ENCODE measurements at regions not wholly inside any gene's neighbourhood (a gene's known extent, or its start where the extent isn't known, plus 50 kb on each side); places are given as distances from the start of the nearest gene placed in this dataset.

- TF ChIP-seq CTCF (IDR thresholded peaks at IDR 0.05): no peak
- no peak for TF ChIP-seq POLR2A (IDR thresholded peaks at IDR 0.05)
These were observed 251.5 kb downstream of the DAD1 start for GRCh38 chr14:22337521-22337920.
